ENCODE measurements at regions not wholly inside any gene's neighbourhood (a gene's known extent, or its start where the extent isn't known, plus 50 kb on each side); places are given as distances from the start of the nearest gene placed in this dataset.
A peak's percentile ranks its signal among the peaks of the same experiment; 100 is the strongest.

DNA sequence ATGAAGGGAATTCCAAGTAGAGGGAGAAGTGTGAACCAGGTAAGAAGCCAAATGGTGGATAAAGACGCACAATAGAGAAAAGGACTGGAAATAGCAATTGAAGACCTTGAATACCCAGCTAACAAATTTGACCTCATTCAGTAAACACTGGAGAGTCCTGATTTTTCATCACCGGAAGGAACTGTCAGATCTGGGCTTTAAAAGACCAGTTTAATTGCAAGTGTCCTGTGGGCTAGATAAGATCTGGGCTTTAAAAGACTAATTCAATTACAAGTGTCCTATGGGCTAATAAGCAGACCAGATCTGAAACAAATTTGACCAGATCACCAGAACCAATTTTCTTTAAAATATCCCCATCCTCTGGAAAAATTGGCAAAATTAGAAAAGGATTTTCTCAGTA, 380.0 kb downstream of the ACTL7B start:
- TF ChIP-seq EZH2phosphoT487 (IDR thresholded peaks at IDR 0.05; ENCODE audit: unreplicated experiment), result no peak
- TF ChIP-seq POLR2AphosphoS5 (IDR thresholded peaks at IDR 0.05; ENCODE audit: low read depth), result no peak
- no peak for TF ChIP-seq EZH2 (IDR thresholded peaks at IDR 0.05; ENCODE audit: low read depth, unreplicated experiment)
- no peak for TF ChIP-seq CREB1 (CRISPR knock-in tag; IDR thresholded peaks at IDR 0.05; ENCODE audit: low read depth)
- TF ChIP-seq JUNB (IDR thresholded peaks at IDR 0.05; ENCODE audit: unreplicated experiment), result no peak
- TF ChIP-seq, protein P1, sequence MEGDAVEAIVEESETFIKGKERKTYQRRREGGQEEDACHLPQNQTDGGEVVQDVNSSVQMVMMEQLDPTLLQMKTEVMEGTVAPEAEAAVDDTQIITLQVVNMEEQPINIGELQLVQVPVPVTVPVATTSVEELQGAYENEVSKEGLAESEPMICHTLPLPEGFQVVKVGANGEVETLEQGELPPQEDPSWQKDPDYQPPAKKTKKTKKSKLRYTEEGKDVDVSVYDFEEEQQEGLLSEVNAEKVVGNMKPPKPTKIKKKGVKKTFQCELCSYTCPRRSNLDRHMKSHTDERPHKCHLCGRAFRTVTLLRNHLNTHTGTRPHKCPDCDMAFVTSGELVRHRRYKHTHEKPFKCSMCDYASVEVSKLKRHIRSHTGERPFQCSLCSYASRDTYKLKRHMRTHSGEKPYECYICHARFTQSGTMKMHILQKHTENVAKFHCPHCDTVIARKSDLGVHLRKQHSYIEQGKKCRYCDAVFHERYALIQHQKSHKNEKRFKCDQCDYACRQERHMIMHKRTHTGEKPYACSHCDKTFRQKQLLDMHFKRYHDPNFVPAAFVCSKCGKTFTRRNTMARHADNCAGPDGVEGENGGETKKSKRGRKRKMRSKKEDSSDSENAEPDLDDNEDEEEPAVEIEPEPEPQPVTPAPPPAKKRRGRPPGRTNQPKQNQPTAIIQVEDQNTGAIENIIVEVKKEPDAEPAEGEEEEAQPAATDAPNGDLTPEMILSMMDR (conservative IDR thresholded peaks at IDR 0.05; ENCODE audit: low read depth in 2 of 2), result no peak
- no peak for TF ChIP-seq ZNF331 (CRISPR knock-in tag; IDR thresholded peaks at IDR 0.05; ENCODE audit: low read depth)
- TF ChIP-seq ZNF114 (CRISPR knock-in tag; IDR thresholded peaks at IDR 0.05), result no peak
- TF ChIP-seq STAT1 (IDR thresholded peaks at IDR 0.05; ENCODE audit: unreplicated experiment), result no peak
- TF ChIP-seq NANOG (IDR thresholded peaks at IDR 0.05; ENCODE audit: borderline replicate concordance), result no peak
- TF ChIP-seq, protein P2, sequence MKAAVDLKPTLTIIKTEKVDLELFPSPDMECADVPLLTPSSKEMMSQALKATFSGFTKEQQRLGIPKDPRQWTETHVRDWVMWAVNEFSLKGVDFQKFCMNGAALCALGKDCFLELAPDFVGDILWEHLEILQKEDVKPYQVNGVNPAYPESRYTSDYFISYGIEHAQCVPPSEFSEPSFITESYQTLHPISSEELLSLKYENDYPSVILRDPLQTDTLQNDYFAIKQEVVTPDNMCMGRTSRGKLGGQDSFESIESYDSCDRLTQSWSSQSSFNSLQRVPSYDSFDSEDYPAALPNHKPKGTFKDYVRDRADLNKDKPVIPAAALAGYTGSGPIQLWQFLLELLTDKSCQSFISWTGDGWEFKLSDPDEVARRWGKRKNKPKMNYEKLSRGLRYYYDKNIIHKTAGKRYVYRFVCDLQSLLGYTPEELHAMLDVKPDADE (IDR thresholded peaks at IDR 0.05), result no peak
- Histone ChIP-seq H3K27me3 (ENCODE audit: insufficient read depth) (no peaks in the 10 kb centered on the region), H4K20me1 (replicated peaks; ENCODE audit: insufficient read depth) (no peaks in the 10 kb centered on the region), H3K9me2 (ENCODE audit: insufficient read depth) (no peaks in the 10 kb centered on the region), H2AFZ (no peak overlapping the region), H3K27ac (ENCODE audit: low read depth) (no peak overlapping the region), H3K4me3 (no peak overlapping the region), H3K79me2 (replicated peaks; ENCODE audit: insufficient read depth) (no peaks in the 10 kb centered on the region), H3K36me3 (ENCODE audit: insufficient read depth) (no peaks in the 10 kb centered on the region), H3F3A (replicated peaks; ENCODE audit: low read depth) (no peaks in the 10 kb centered on the region), H3K4me2 (no peak overlapping the region), H3K4me1 (ENCODE audit: insufficient read depth) (peaks cover 6% of the 10 kb centered on the region; the same call in 1 of the 2 replicates)
- Mint-ChIP-seq H3K36me3 (ENCODE audit: low read depth) (no peaks in the 10 kb centered on the region), H3K4me3 (no peak overlapping the region), H3K9me3 (no peaks in the 10 kb centered on the region), H3K4me1 (peaks cover 15% of the 10 kb centered on the region), H3K27ac (no peak overlapping the region), H3K27me3 (ENCODE audit: insufficient read depth, low read depth, poor library complexity) (no peaks in the 10 kb centered on the region)
- ATAC-seq (no peak), DNase-seq (ENCODE audit: low spot score) (no peak)

DNA sequence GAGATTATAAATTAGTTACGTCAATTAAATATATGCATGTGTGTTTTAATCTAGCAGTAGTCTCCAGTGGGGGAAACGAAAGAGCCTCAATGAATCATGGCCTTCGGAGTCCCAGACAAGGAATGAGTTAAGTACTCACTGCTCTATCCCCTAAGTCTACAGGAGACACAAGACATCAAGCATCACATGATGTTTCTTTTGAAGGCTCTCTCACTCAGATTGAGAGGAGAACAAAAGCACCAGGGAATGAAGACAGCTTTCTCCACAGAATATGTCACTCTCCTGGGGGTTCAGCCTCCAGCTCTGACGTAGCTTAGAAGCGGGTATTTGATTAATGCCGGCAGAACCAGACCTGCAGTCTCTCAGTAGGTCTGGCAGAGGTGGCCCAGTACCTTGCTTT, 381.4 kb downstream of the ACTL7B start:
- H3K4me2 ChIP-seq, result no peak overlapping the region
- Mint-ChIP-seq H3K36me3 (ENCODE audit: low read depth) (no peaks in the 10 kb centered on the region), H3K9me3 (no peaks in the 10 kb centered on the region; the same call in 2 of the 3 replicates), H3K27ac (no peak overlapping the region), H3K4me3 (no peak overlapping the region), H3K27me3 (ENCODE audit: insufficient read depth, low read depth, poor library complexity) (peaks cover 3% of the 10 kb centered on the region), H3K4me1 (peaks cover 15% of the 10 kb centered on the region)
- DNase-seq (ENCODE audit: low spot score) (no peak), ATAC-seq (no peak)
- no peak overlapping the region for H3K4me3 ChIP-seq
- no peaks in the 10 kb centered on the region for H3F3A ChIP-seq (replicated peaks; ENCODE audit: low read depth)
- no peaks in the 10 kb centered on the region for H3K36me3 ChIP-seq (ENCODE audit: insufficient read depth)
- peaks cover 6% of the 10 kb centered on the region; the same call in 1 of the 2 replicates for H3K4me1 ChIP-seq (ENCODE audit: insufficient read depth)
- peak overlapping the region; percentile 38; the same call in 1 of the 2 replicates for H2AFZ ChIP-seq
- no peaks in the 10 kb centered on the region for H4K20me1 ChIP-seq (replicated peaks; ENCODE audit: insufficient read depth)
- H3K79me2 ChIP-seq (replicated peaks; ENCODE audit: insufficient read depth), result no peaks in the 10 kb centered on the region
- H3K27me3 ChIP-seq (ENCODE audit: insufficient read depth), result no peaks in the 10 kb centered on the region
- H3K9me2 ChIP-seq (ENCODE audit: insufficient read depth), result peaks cover 10% of the 10 kb centered on the region
- no peak overlapping the region for H3K27ac ChIP-seq (ENCODE audit: low read depth)
- TF ChIP-seq, protein P3, sequence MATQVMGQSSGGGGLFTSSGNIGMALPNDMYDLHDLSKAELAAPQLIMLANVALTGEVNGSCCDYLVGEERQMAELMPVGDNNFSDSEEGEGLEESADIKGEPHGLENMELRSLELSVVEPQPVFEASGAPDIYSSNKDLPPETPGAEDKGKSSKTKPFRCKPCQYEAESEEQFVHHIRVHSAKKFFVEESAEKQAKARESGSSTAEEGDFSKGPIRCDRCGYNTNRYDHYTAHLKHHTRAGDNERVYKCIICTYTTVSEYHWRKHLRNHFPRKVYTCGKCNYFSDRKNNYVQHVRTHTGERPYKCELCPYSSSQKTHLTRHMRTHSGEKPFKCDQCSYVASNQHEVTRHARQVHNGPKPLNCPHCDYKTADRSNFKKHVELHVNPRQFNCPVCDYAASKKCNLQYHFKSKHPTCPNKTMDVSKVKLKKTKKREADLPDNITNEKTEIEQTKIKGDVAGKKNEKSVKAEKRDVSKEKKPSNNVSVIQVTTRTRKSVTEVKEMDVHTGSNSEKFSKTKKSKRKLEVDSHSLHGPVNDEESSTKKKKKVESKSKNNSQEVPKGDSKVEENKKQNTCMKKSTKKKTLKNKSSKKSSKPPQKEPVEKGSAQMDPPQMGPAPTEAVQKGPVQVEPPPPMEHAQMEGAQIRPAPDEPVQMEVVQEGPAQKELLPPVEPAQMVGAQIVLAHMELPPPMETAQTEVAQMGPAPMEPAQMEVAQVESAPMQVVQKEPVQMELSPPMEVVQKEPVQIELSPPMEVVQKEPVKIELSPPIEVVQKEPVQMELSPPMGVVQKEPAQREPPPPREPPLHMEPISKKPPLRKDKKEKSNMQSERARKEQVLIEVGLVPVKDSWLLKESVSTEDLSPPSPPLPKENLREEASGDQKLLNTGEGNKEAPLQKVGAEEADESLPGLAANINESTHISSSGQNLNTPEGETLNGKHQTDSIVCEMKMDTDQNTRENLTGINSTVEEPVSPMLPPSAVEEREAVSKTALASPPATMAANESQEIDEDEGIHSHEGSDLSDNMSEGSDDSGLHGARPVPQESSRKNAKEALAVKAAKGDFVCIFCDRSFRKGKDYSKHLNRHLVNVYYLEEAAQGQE (IDR thresholded peaks at IDR 0.05; ENCODE audit: unreplicated experiment), result no peak
- TF ChIP-seq ZNF114 (CRISPR knock-in tag; IDR thresholded peaks at IDR 0.05), result no peak
- TF ChIP-seq JUNB (IDR thresholded peaks at IDR 0.05; ENCODE audit: unreplicated experiment), result no peak
- no peak for TF ChIP-seq NANOG (IDR thresholded peaks at IDR 0.05; ENCODE audit: borderline replicate concordance)

Data from GM23338 (cell line).